Kidney (tissue), 13 donors: ENCODE measurements at regions not wholly inside any gene's neighbourhood (a gene's known extent, or its start where the extent isn't known, plus 50 kb on each side); places are given as distances from the start of the nearest gene placed in this dataset.

Experiments used
- DNase-seq, 5 donors: peaks; one replicate each; pipeline ENCODE4 v3.0.0-alpha.2; 2013 to 2020
- FAIRE-seq: peaks from 2 replicates; lab custom pipeline; 2012; peaks lifted over from hg19 to GRCh38; lab: Jason Lieb, UNC
- H3K27ac ChIP-seq, 2 donors: one replicate each; pipeline ENCODE4 v1.7.0; 2013; ENCODE audit warnings: low read depth in 2 of 2, low read length in 2 of 2, inconsistent platforms in 1 of 2
- H3K27me3 ChIP-seq: one replicate; pipeline ENCODE4 v1.7.1; 2013; ENCODE audit warnings: low read length, inconsistent platforms; ENCODE audit not compliant: control insufficient read depth, insufficient read depth
- H3K36me3 ChIP-seq, 3 donors: one replicate each; pipeline versions ENCODE4 v1.7.0 to v1.7.1; 2013; ENCODE audit warnings: low read length in 3 of 3, control low read depth in 1 of 3, inconsistent platforms in 1 of 3; ENCODE audit not compliant: insufficient read depth in 3 of 3, control insufficient read depth in 2 of 3
- H3K4me1 ChIP-seq, 3 donors: one replicate each; pipeline versions ENCODE4 v1.7.0 to v1.7.1; 2013; ENCODE audit warnings: low read length in 3 of 3, inconsistent platforms in 1 of 3, low read depth in 1 of 3; ENCODE audit not compliant: control insufficient read depth in 2 of 3, insufficient read depth in 2 of 3
- H3K4me3 ChIP-seq, 3 donors: one replicate each; pipeline versions ENCODE4 v1.7.0 to v1.8.1; 2013; ENCODE audit warnings: low read length in 3 of 3, control low read depth in 1 of 3, inconsistent platforms in 1 of 3
- H3K9ac ChIP-seq, 3 donors: one replicate each; pipeline versions ENCODE4 v1.7.0 to v1.7.1; 2013; ENCODE audit warnings: low read length in 3 of 3, control low read depth in 1 of 3, inconsistent platforms in 1 of 3
- H3K9me3 ChIP-seq, 3 donors: one replicate each; pipeline versions ENCODE4 v1.7.0 to v1.7.1; 2013; ENCODE audit warnings: low read length in 3 of 3, control low read depth in 1 of 3, inconsistent platforms in 1 of 3; ENCODE audit not compliant: control insufficient read depth in 2 of 3, insufficient read depth in 1 of 3
- intact Hi-C: fragments of 100-400 bp; cut with DNase I; formaldehyde crosslinking; loops from one replicate; pipeline ENCODE4 v1.11.1; 2022
- TF ChIP-seq, protein P1 (sequence below): IDR thresholded peaks from 3 replicates; pipeline ENCODE4 v1.5.1; 2012; ENCODE audit warnings: mild to moderate bottlenecking, moderate library complexity, borderline replicate concordance; ENCODE audit not compliant: insufficient read depth; ENCODE audit errors: extremely low read depth
- donor health status: control.
- donor health status: control.
- donor health status: control.
- donor health status: control.
- donor health status: control.
- donor health status: DM: yes; HTN: yes; CAD: no.
- donor health status: Normal renal cell carcinoma (clear cell type).

DNA sequence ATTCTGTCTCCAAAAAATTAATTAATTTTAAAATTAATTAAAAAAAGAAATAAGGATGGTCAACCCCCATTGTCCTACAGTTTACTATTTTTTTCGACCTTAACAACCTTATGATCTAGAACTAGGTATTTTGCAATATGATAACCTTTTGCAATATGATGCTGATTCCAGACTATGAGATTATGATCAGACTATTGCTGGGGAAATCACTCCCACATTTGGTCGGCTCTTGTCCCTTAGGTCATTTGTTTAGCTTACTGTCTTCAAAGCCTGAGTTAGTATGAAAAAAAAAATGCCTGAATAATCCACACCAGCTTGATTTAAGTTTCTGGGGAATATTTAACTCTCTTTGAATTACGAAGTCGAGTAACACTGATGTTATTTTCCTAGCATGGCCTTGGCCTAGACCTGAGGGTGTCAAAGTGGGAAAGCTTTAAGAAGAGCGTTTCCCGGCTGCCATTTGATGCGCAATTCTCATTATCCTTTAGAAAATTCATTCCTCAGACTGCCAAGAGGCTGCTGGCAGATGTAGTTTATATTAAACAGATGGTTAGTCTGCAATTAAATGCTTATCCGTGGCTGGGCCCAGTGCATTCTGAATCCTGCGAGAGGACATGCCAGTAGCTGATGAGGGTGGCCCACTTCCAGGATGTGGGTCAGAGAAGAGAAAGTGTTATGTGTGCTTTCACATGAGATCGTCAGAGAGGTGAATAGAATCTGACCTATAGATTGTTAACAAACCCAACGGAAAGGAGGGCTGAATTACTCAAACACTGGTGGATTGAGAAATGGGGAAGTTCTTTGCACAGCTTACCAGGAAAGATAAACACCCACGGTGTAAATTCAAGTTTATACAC lies 496.0 kb upstream of the THBS1 start:
- intact Hi-C loops: no loop called here
- peak in 2 of 5 donors; percentile 17 to 36 for DNase-seq
- Histone ChIP-seq H3K27me3 (no peaks in the 10 kb centered on the region), H3K27ac (peak overlapping the region in 1 of 2 donors; percentile 3), H3K9ac (no peak overlapping the region), H3K4me1 (no peaks in the 10 kb centered on the region), H3K4me3 (no peak overlapping the region), H3K9me3 (no peaks in the 10 kb centered on the region), H3K36me3 (no peaks in the 10 kb centered on the region)
- TF ChIP-seq, protein P1, sequence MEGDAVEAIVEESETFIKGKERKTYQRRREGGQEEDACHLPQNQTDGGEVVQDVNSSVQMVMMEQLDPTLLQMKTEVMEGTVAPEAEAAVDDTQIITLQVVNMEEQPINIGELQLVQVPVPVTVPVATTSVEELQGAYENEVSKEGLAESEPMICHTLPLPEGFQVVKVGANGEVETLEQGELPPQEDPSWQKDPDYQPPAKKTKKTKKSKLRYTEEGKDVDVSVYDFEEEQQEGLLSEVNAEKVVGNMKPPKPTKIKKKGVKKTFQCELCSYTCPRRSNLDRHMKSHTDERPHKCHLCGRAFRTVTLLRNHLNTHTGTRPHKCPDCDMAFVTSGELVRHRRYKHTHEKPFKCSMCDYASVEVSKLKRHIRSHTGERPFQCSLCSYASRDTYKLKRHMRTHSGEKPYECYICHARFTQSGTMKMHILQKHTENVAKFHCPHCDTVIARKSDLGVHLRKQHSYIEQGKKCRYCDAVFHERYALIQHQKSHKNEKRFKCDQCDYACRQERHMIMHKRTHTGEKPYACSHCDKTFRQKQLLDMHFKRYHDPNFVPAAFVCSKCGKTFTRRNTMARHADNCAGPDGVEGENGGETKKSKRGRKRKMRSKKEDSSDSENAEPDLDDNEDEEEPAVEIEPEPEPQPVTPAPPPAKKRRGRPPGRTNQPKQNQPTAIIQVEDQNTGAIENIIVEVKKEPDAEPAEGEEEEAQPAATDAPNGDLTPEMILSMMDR: no peak
- no peak for FAIRE-seq

DNA sequence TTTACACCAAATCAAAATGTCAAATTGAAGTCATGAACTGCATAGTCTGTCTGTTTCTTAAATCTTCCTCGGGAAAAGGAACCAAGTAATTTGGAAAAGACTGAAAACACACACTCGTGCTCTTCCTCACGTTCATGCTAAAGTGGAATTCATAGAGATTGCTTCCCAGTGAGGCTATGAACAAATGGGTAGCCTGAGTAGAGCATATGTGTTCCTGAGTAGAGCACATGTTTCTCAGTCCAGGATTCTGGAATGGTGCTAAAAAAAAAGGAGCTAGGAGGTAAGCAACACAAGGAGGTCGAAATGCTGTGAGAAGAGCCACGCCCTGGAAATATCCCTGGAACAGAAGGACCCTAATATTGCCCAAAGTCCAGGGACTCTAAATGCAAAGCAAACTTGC lies 494.2 kb upstream of the THBS1 start:
- Histone ChIP-seq H3K4me1 (no peaks in the 10 kb centered on the region), H3K27ac (no peak overlapping the region), H3K36me3 (no peaks in the 10 kb centered on the region), H3K4me3 (no peak overlapping the region), H3K9ac (no peak overlapping the region), H3K27me3 (no peaks in the 10 kb centered on the region), H3K9me3 (no peaks in the 10 kb centered on the region)
- no peak for FAIRE-seq
- intact Hi-C loops: no loop called here
- TF ChIP-seq, protein P1: no peak
- no peak for DNase-seq

DNA sequence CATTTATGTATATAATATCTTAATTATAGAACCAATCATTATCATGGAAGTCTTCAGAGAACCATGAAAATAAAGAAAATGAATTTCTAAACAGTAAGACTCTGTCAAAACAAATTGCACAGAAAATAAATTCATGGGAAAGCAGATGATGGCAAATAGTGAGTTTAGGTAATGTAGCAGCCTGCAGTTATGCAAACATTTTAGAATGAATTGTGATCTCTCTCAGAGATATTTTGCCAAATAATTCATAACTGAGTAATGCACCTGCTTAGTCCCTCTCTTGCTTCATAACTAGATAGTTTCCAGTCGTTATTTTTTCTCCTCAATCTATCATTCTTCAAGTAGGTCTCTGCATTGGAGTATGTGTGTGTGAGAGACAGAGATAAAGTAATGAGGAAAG lies 492.7 kb upstream of the THBS1 start:
- FAIRE-seq (no peak), DNase-seq (no peak)
- Histone ChIP-seq H3K27ac (no peak overlapping the region), H3K36me3 (no peaks in the 10 kb centered on the region), H3K4me1 (no peaks in the 10 kb centered on the region), H3K9ac (no peak overlapping the region), H3K4me3 (no peak overlapping the region), H3K27me3 (no peaks in the 10 kb centered on the region), H3K9me3 (no peaks in the 10 kb centered on the region)
- intact Hi-C loops: no loop called here
- TF ChIP-seq, protein P1: no peak

DNA sequence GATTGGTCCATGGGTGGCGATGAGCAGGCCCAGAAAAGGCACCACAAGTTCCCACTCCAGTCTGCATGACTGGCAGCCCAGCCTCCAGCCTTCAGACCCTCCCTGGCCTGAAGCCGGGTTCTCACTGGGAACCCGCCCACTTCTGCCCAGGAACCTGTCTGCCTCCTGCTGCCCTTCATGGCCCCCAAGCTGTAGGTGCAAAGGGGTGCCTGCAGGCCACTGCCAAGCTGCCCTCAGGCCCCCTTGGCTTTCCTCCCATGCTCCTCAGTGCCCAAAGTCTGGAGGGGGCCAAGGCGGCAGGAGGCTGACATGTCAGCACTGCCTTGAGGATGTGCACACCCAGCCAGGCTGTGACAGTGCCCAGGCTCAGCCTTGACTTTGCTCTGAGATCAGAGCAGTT lies 488.5 kb upstream of the THBS1 start:
- H3K27me3 ChIP-seq: no peaks in the 10 kb centered on the region
- H3K4me1 ChIP-seq: no peaks in the 10 kb centered on the region
- H3K9me3 ChIP-seq: no peaks in the 10 kb centered on the region
- intact Hi-C loops: no loop called here
- TF ChIP-seq, protein P1: no peak
- DNase-seq: no peak
- H3K36me3 ChIP-seq: no peaks in the 10 kb centered on the region
- no peak overlapping the region for H3K27ac ChIP-seq
- no peak overlapping the region for H3K4me3 ChIP-seq
- no peak overlapping the region for H3K9ac ChIP-seq
- FAIRE-seq: no peak
